Sigmoid colon (tissue), 4 donors: ENCODE measurements at regions not wholly inside any gene's neighbourhood (a gene's known extent, or its start where the extent isn't known, plus 50 kb on each side); places are given as distances from the start of the nearest gene placed in this dataset.

ENCODE experiments used
- EP300 ChIP-seq, 4 donors: sonication (generic); formaldehyde crosslinking; IDR thresholded peaks; one replicate each; pipeline ENCODE4 v1.6.1; 2017; ENCODE audit warnings: antibody characterized with exemption in 4 of 4
- POLR2A ChIP-seq, 2 donors: fragments of 450-650 bp; IDR thresholded peaks; one replicate each; pipeline ENCODE4 v1.6.1; 2016; ENCODE audit warnings: antibody characterized with exemption in 2 of 2, mild to moderate bottlenecking in 2 of 2, moderate library complexity in 2 of 2
- POLR2AphosphoS5 ChIP-seq, 4 donors: sonication (generic); formaldehyde crosslinking; IDR thresholded peaks; one replicate each; pipeline ENCODE4 v1.6.1; 2017; ENCODE audit warnings: antibody characterized with exemption in 4 of 4
- TF ChIP-seq, protein P1 (sequence below), 4 experiments: fragments of 450-650 bp in 3 of 4; fragments of 200-600 bp in 1 of 4; IDR thresholded peaks; one replicate each; pipeline ENCODE4 v1.5.1; 2016 to 2019; ENCODE audit warnings: antibody characterized with exemption in 4 of 4, mild to moderate bottlenecking in 3 of 4, moderate library complexity in 2 of 4

DNA sequence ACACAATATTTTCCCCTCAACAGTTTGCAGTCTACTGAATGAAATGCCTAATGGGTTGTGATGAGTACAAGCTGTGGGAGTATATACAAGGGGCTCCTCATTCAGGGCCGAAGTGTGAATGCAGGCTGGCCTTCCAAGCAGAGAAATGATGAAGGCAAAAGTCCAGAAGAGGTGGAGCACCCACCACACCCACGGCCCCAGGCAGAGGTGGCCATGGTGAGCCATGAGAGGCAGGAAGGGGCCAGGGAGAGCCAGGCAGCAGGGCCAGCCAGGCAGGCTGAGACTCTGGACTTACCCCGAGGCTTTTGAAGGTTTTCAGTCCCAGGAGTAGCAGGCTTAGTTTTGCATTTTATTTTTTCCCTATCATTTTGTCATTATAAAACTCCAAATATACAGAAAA is 218.1 kb downstream of the AUH start:
- TF ChIP-seq, protein P1, sequence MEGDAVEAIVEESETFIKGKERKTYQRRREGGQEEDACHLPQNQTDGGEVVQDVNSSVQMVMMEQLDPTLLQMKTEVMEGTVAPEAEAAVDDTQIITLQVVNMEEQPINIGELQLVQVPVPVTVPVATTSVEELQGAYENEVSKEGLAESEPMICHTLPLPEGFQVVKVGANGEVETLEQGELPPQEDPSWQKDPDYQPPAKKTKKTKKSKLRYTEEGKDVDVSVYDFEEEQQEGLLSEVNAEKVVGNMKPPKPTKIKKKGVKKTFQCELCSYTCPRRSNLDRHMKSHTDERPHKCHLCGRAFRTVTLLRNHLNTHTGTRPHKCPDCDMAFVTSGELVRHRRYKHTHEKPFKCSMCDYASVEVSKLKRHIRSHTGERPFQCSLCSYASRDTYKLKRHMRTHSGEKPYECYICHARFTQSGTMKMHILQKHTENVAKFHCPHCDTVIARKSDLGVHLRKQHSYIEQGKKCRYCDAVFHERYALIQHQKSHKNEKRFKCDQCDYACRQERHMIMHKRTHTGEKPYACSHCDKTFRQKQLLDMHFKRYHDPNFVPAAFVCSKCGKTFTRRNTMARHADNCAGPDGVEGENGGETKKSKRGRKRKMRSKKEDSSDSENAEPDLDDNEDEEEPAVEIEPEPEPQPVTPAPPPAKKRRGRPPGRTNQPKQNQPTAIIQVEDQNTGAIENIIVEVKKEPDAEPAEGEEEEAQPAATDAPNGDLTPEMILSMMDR (IDR thresholded peaks at IDR 0.05), result no peak
- TF ChIP-seq POLR2A (IDR thresholded peaks at IDR 0.05), result no peak
- TF ChIP-seq POLR2AphosphoS5 (IDR thresholded peaks at IDR 0.05), result no peak
- no peak for TF ChIP-seq EP300 (IDR thresholded peaks at IDR 0.05)
